ENCODE measurements at regions not wholly inside any gene's neighbourhood (a gene's known extent, or its start where the extent isn't known, plus 50 kb on each side); places are given as distances from the start of the nearest gene placed in this dataset.

- DNase-seq = peak in 1 of 2 donors; percentile 49
- Histone ChIP-seq H3K4me3 (no peak overlapping the region), H3K9me3 (no peaks in the 10 kb centered on the region), H3K27me3 (no peaks in the 10 kb centered on the region), H3K27ac (peak overlapping the region in 6 of 10 donors; percentile 26 to 69 (median 42)), H3K4me1 (peaks cover 0 to 11% (median 3%) of the 10 kb centered on the region in 9 donors), H3K36me3 (no peaks in the 10 kb centered on the region)
- ATAC-seq = peak in 6 of 8 donors; percentile 64 to 80 (median 70)
- 38 to 40% methylated on average over 1 of the region's 1 CpG for WGBS, 2 donors
- TF ChIP-seq, protein P1, sequence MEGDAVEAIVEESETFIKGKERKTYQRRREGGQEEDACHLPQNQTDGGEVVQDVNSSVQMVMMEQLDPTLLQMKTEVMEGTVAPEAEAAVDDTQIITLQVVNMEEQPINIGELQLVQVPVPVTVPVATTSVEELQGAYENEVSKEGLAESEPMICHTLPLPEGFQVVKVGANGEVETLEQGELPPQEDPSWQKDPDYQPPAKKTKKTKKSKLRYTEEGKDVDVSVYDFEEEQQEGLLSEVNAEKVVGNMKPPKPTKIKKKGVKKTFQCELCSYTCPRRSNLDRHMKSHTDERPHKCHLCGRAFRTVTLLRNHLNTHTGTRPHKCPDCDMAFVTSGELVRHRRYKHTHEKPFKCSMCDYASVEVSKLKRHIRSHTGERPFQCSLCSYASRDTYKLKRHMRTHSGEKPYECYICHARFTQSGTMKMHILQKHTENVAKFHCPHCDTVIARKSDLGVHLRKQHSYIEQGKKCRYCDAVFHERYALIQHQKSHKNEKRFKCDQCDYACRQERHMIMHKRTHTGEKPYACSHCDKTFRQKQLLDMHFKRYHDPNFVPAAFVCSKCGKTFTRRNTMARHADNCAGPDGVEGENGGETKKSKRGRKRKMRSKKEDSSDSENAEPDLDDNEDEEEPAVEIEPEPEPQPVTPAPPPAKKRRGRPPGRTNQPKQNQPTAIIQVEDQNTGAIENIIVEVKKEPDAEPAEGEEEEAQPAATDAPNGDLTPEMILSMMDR (IDR thresholded peaks at IDR 0.05) = no peak
- intact Hi-C loops (cut with DNase I) = no loop called here
Measured at GRCh38 chr15:46416544-46416943, 781.7 kb downstream of the SQOR start.

GRCh38 chr15:46420990-46421389, 786.2 kb downstream of the SQOR start:
- Histone ChIP-seq H3K9me3 (peaks cover 0 to 18% (median 7%) of the 10 kb centered on the region in 11 donors), H3K27me3 (no peaks in the 10 kb centered on the region), H3K27ac (peak overlapping the region in 1 of 10 donors; percentile 37), H3K4me3 (no peak overlapping the region), H3K4me1 (peaks cover 0 to 11% (median 3%) of the 10 kb centered on the region in 9 donors), H3K36me3 (no peaks in the 10 kb centered on the region)
- peak in 1 of 8 donors; percentile 63 for ATAC-seq
- intact Hi-C loops (cut with DNase I) = no loop called here
- TF ChIP-seq, protein P1 (IDR thresholded peaks at IDR 0.05) = no peak
- WGBS, 2 donors = 41 to 47% methylated on average over 1 of the region's 1 CpG
- no peak for DNase-seq

DNA sequence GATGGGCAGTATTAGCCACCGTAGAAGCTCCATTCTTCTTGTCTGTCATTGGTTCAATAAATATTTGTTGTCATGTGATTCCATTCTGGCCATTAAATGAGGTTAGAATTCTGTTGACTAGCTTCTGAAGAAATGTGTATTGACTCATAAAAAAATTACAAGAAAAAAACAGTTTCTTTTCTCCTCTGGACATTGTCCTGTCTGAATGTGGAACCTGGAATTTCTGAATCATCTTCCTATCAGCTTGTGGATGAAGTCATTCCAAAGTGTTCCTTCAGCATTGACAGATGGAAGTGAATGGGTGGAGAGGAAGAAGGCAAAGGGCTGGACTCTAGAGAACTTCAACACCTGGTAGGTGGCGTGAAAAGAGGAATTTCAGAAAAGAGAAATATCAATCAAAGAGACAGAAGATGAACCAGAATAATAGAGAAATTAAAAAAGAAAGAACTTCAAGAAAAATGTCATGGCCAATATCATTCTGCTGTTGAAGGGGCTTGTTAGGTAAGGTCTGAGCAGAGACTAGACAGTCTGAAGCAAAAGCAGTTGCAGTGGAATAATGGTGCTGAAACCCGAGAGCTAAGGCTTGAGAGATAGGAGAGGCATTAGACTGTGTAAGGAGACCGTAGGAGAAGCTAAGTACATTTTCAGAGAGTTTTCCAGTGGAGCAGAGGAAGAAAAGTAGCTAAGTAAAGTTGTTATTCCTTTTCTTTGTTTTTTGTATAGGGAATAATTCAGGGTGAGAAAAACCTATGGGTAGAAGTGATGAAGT, 806.6 kb downstream of the SQOR start:
- ATAC-seq (no peak), DNase-seq (no peak)
- Histone ChIP-seq H3K4me3 (no peak overlapping the region), H3K36me3 (no peaks in the 10 kb centered on the region), H3K27ac (no peak overlapping the region), H3K27me3 (no peaks in the 10 kb centered on the region), H3K4me1 (peaks cover 0 to 5% (median 0%) of the 10 kb centered on the region in 9 donors), H3K9me3 (peaks cover 0 to 12% (median 3%) of the 10 kb centered on the region in 11 donors)
- intact Hi-C loops (cut with DNase I) = no loop called here
- TF ChIP-seq, protein P1 (IDR thresholded peaks at IDR 0.05) = no peak
- 53 to 65% methylated on average over 4 of the region's 4 CpGs for WGBS, 2 donors

DNA sequence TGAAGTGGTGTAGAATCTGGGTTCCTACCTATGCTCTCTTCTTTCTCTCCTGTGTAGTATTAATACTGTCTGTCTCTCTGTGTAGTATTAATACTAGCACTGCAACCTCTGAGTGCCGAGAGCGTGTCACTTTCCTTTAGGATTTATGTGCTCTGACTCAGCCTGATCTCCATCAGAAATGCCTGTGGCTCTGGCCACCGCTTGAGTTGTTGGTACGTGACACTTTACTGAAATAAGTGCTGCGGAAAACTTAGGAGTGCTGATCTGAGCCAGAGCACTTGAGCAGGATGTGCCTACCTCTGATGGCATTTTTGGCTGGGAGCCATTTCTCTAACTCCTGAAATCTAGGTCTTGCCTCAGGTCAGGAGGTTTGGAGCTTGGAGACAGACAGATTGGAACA, 807.4 kb downstream of the SQOR start:
- no peaks in the 10 kb centered on the region for H3K36me3 ChIP-seq
- H3K9me3 ChIP-seq = peaks cover 0 to 12% (median 3%) of the 10 kb centered on the region in 11 donors
- H3K4me1 ChIP-seq = peaks cover 0 to 5% (median 0%) of the 10 kb centered on the region in 9 donors
- no peaks in the 10 kb centered on the region for H3K27me3 ChIP-seq
- WGBS, 2 donors = 55 to 71% methylated on average over 5 of the region's 5 CpGs
- intact Hi-C loops (cut with DNase I) = no loop called here
- TF ChIP-seq, protein P1 (IDR thresholded peaks at IDR 0.05) = no peak
- ATAC-seq = no peak
- no peak overlapping the region for H3K4me3 ChIP-seq
- no peak overlapping the region for H3K27ac ChIP-seq
- no peak for DNase-seq

All from heart right ventricle (tissue), 16 donors.